ENCODE measurements at regions not wholly inside any gene's neighbourhood (a gene's known extent, or its start where the extent isn't known, plus 50 kb on each side); places are given as distances from the start of the nearest gene placed in this dataset.

GRCh38 chr3:189118896-189119295 lies 52.9 kb upstream of the TPRG1 start:
- TF ChIP-seq CTCF (IDR thresholded peaks at IDR 0.05 in 4 of 5, conservative IDR thresholded peaks at IDR 0.05 in 1 of 5) (no peak), POLR2A (IDR thresholded peaks at IDR 0.05) (no peak)

Measured in gastrocnemius medialis (tissue), 4 donors.